ENCODE measurements at regions not wholly inside any gene's neighbourhood (a gene's known extent, or its start where the extent isn't known, plus 50 kb on each side); places are given as distances from the start of the nearest gene placed in this dataset.

DNA sequence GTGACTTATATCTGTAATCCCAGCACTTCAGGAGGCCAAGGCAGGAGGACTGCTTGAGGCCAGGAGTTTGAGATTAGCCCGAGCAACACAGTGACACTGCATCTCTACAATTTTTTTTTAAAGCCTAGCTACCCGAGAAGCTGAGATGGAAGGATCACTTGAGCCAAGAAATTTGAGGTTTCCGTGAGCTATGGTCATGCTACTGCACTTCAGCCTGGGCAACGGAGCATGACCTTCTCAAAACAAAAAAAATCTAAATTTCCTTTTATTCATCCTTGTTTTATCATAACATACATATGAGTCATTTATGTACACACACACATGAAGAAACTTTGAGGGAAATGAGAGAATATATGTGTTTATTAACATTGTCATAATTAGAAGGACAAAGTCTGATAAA, 277.5 kb upstream of the MAGI2 start:
- Histone ChIP-seq H3K79me2 (ENCODE audit: low read length) (no peaks in the 10 kb centered on the region), H3K27ac (ENCODE audit: low read length) (no peak overlapping the region), H4K20me1 (ENCODE audit: insufficient read depth, low read length) (no peaks in the 10 kb centered on the region), H3K9me3 (replicated peaks; ENCODE audit: insufficient read depth, low read length) (no peaks in the 10 kb centered on the region), H3K4me1 (ENCODE audit: low read length) (no peaks in the 10 kb centered on the region), H3K9ac (ENCODE audit: low read length) (no peak overlapping the region), H3K4me2 (ENCODE audit: low read depth, low read length) (no peak overlapping the region), H3K27me3 (replicated peaks; ENCODE audit: insufficient read depth, low read length) (no peaks in the 10 kb centered on the region), H3K9me2 (replicated peaks; ENCODE audit: insufficient read depth, low read length) (no peaks in the 10 kb centered on the region), H3K36me3 (replicated peaks; ENCODE audit: insufficient read depth, low read length) (no peaks in the 10 kb centered on the region), H3F3A (ENCODE audit: insufficient read depth, low read length) (no peaks in the 10 kb centered on the region), H3K4me3 (ENCODE audit: low read length) (no peak overlapping the region), H2AFZ (ENCODE audit: low read length) (no peak overlapping the region)
- TF ChIP-seq, protein P1, sequence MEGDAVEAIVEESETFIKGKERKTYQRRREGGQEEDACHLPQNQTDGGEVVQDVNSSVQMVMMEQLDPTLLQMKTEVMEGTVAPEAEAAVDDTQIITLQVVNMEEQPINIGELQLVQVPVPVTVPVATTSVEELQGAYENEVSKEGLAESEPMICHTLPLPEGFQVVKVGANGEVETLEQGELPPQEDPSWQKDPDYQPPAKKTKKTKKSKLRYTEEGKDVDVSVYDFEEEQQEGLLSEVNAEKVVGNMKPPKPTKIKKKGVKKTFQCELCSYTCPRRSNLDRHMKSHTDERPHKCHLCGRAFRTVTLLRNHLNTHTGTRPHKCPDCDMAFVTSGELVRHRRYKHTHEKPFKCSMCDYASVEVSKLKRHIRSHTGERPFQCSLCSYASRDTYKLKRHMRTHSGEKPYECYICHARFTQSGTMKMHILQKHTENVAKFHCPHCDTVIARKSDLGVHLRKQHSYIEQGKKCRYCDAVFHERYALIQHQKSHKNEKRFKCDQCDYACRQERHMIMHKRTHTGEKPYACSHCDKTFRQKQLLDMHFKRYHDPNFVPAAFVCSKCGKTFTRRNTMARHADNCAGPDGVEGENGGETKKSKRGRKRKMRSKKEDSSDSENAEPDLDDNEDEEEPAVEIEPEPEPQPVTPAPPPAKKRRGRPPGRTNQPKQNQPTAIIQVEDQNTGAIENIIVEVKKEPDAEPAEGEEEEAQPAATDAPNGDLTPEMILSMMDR (IDR thresholded peaks at IDR 0.05; ENCODE audit: low read length): no peak
- TF ChIP-seq EZH2phosphoT487 (IDR thresholded peaks at IDR 0.05; ENCODE audit: low read length) (no peak), EZH2 (optimal IDR thresholded peaks at IDR 0.05; ENCODE audit: low read depth, low read length) (no peak)
- no peak for DNase-seq

DNA sequence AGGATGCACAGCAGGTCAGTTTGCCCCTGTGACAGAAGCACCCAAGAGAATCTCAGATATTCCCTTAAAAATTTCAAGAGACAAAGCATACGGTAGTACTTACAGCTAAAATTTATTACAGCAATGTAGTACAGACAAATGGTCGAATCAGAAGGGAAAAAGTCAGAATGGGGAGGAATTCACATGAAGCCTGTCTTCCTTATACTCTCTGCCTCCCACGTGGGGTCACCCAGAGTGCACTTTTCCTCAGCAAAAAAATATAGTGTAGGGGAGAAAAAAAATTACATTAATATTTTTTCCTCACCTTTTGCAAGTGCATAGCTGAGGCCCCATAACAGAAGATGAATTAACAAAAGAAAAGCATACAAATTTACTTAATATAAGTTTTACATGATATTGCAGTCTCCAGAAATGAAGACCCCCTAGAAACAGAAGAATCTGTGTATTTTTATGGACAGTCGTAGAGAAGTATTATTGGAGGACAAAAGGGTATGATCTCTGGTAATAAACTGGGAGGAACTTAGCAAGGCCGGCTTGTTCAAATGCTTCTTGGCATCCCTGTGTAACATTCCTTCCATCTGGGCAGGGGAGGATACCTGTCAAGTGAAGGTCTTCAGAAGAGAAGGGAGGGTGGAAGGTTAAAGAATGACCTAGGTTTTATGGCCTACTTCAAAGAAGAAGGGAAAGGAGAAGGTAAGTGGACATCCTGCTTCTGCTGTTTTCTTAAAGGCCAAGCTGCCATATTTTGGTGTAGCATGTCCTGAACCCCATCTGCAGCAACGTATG, 270.6 kb upstream of the MAGI2 start:
- H3K9me2 ChIP-seq (replicated peaks; ENCODE audit: insufficient read depth, low read length): no peaks in the 10 kb centered on the region; the same call in 1 of the 2 replicates
- no peaks in the 10 kb centered on the region for H3K79me2 ChIP-seq (ENCODE audit: low read length)
- H3K9me3 ChIP-seq (replicated peaks; ENCODE audit: insufficient read depth, low read length): no peaks in the 10 kb centered on the region
- H3F3A ChIP-seq (ENCODE audit: insufficient read depth, low read length): no peaks in the 10 kb centered on the region
- no peaks in the 10 kb centered on the region for H3K36me3 ChIP-seq (replicated peaks; ENCODE audit: insufficient read depth, low read length)
- H3K27ac ChIP-seq (ENCODE audit: low read length): no peak overlapping the region
- no peak for TF ChIP-seq EZH2phosphoT487 (IDR thresholded peaks at IDR 0.05; ENCODE audit: low read length)
- TF ChIP-seq, protein P1 (IDR thresholded peaks at IDR 0.05; ENCODE audit: low read length): no peak
- DNase-seq: no peak
- H3K4me1 ChIP-seq (ENCODE audit: low read length): no peaks in the 10 kb centered on the region
- H3K9ac ChIP-seq (ENCODE audit: low read length): no peak overlapping the region
- H4K20me1 ChIP-seq (ENCODE audit: insufficient read depth, low read length): no peaks in the 10 kb centered on the region
- no peak overlapping the region for H3K4me3 ChIP-seq (ENCODE audit: low read length)
- no peak overlapping the region for H2AFZ ChIP-seq (ENCODE audit: low read length)
- H3K4me2 ChIP-seq (ENCODE audit: low read depth, low read length): no peak overlapping the region
- no peaks in the 10 kb centered on the region for H3K27me3 ChIP-seq (replicated peaks; ENCODE audit: insufficient read depth, low read length)

DNA sequence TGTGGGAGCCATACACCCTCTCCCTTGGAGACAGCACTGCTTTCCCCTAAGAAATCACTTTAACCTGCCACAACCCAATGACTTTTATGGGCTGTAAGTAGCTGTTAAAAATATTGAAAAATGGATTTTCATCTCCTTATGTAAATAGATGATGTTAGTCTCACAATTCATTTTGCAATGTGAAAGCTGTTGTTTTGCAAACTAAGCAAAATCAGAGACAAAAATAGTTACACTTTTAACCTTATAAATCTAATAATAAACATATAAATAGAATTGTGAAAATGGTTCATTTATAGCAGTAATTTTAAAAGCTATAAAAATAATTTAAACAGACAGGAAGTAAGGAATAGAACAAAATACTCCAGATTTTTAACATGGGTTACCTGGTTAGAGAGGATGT, 268.8 kb upstream of the MAGI2 start:
- H3K4me2 ChIP-seq (ENCODE audit: low read depth, low read length): no peak overlapping the region
- no peak overlapping the region for H3K9ac ChIP-seq (ENCODE audit: low read length)
- H3K4me1 ChIP-seq (ENCODE audit: low read length): no peaks in the 10 kb centered on the region
- H3K79me2 ChIP-seq (ENCODE audit: low read length): no peaks in the 10 kb centered on the region
- no peak overlapping the region for H3K27ac ChIP-seq (ENCODE audit: low read length)
- no peak overlapping the region for H2AFZ ChIP-seq (ENCODE audit: low read length)
- H3F3A ChIP-seq (ENCODE audit: insufficient read depth, low read length): no peaks in the 10 kb centered on the region
- no peak overlapping the region for H3K4me3 ChIP-seq (ENCODE audit: low read length)
- TF ChIP-seq EZH2phosphoT487 (IDR thresholded peaks at IDR 0.05; ENCODE audit: low read length) (no peak), EZH2 (optimal IDR thresholded peaks at IDR 0.05; ENCODE audit: low read depth, low read length) (no peak)
- TF ChIP-seq, protein P1 (IDR thresholded peaks at IDR 0.05; ENCODE audit: low read length): no peak
- H3K36me3 ChIP-seq (replicated peaks; ENCODE audit: insufficient read depth, low read length): no peaks in the 10 kb centered on the region
- H4K20me1 ChIP-seq (ENCODE audit: insufficient read depth, low read length): no peaks in the 10 kb centered on the region
- H3K27me3 ChIP-seq (replicated peaks; ENCODE audit: insufficient read depth, low read length): no peaks in the 10 kb centered on the region
- no peaks in the 10 kb centered on the region for H3K9me3 ChIP-seq (replicated peaks; ENCODE audit: insufficient read depth, low read length)
- no peaks in the 10 kb centered on the region; the same call in 1 of the 2 replicates for H3K9me2 ChIP-seq (replicated peaks; ENCODE audit: insufficient read depth, low read length)
- DNase-seq: no peak
